ENCODE measurements at regions not wholly inside any gene's neighbourhood (a gene's known extent, or its start where the extent isn't known, plus 50 kb on each side); places are given as distances from the start of the nearest gene placed in this dataset.

- no peak overlapping the region for H4K91ac ChIP-seq (ENCODE audit: insufficient read length, low read depth, low read length)
- H2BK5ac ChIP-seq (ENCODE audit: insufficient read length, low read length) = no peak overlapping the region
- no peak overlapping the region for H3K4me2 ChIP-seq (ENCODE audit: insufficient read depth, insufficient read length, low read length)
- no peak overlapping the region for H4K5ac ChIP-seq (ENCODE audit: insufficient read length, low read depth, low read length)
- Mint-ChIP-seq H3K27ac (no peak overlapping the region; a peak in 1 of 7 replicates), H3K4me1 (no peaks in the 10 kb centered on the region), H3K4me3 (no peak overlapping the region), H3K9me3 (peaks cover 0 to 3% of the 10 kb centered on the region in 2 experiments; a peak in 1 of 5 replicates), H3K36me3 (ENCODE audit: insufficient read depth in 1 of 3, low read depth in 3 of 3) (no peaks in the 10 kb centered on the region), H3K27me3 (ENCODE audit: low read depth) (peaks cover 1% of the 10 kb centered on the region; the same call in 1 of the 2 replicates)
- no peaks in the 10 kb centered on the region for H3K23me2 ChIP-seq (ENCODE audit: insufficient read length, low read depth, low read length, poor library complexity, severe bottlenecking)
- no peak overlapping the region for H2BK12ac ChIP-seq (ENCODE audit: insufficient read length, low read depth, low read length)
- no peak overlapping the region for H2BK120ac ChIP-seq (ENCODE audit: low read depth, low read length, poor library complexity, severe bottlenecking)
- H2AK5ac ChIP-seq (ENCODE audit: insufficient read length, low read length) = no peak overlapping the region
- H4K20me1 ChIP-seq (ENCODE audit: control insufficient read depth, insufficient read depth, insufficient read length) = no peaks in the 10 kb centered on the region
- H4K8ac ChIP-seq (replicated peaks; ENCODE audit: insufficient read length, low read depth, low read length) = no peak overlapping the region
- H3K4me1 ChIP-seq (ENCODE audit: insufficient read depth, low read length) = no peaks in the 10 kb centered on the region
- no peaks in the 10 kb centered on the region for H3K27me3 ChIP-seq (ENCODE audit: insufficient read depth, low read length)
- TF ChIP-seq CTCF (conservative IDR thresholded peaks at IDR 0.05) = no peak
- H3K18ac ChIP-seq (ENCODE audit: insufficient read length, low read depth, low read length) = no peak overlapping the region
- H3K27ac ChIP-seq (ENCODE audit: insufficient read length, low read depth, low read length) = no peak overlapping the region
- no peaks in the 10 kb centered on the region for H3K79me1 ChIP-seq (ENCODE audit: insufficient read depth, low read depth, low read length, poor library complexity, severe bottlenecking)
- H3K9ac ChIP-seq (ENCODE audit: extremely low read depth, insufficient read length, low read length) = no peak overlapping the region
- no peak overlapping the region for H2BK20ac ChIP-seq (ENCODE audit: low read depth, low read length, poor library complexity, severe bottlenecking)
- WGBS (ENCODE audit: extremely low coverage, insufficient read length, low lambda C conversion rate) = no CpG with 5 or more reads among the region's 5 CpGs
- H2AFZ ChIP-seq (ENCODE audit: low read length) = no peak overlapping the region
- H3K79me2 ChIP-seq (ENCODE audit: insufficient read depth, low read length) = no peaks in the 10 kb centered on the region
- H2BK15ac ChIP-seq (ENCODE audit: low read depth, low read length) = no peak overlapping the region
- no peak overlapping the region for H3K14ac ChIP-seq (ENCODE audit: insufficient read depth, low read length)
- no peak overlapping the region for H3K56ac ChIP-seq (ENCODE audit: insufficient read length, low read depth, low read length)
- H3T11ph ChIP-seq (ENCODE audit: low read length) = no peak overlapping the region
- no peaks in the 10 kb centered on the region for H3K9me3 ChIP-seq (ENCODE audit: control insufficient read depth, low read depth, low read length)
- DNase-seq = no peak
- H3K4ac ChIP-seq (ENCODE audit: low read depth, low read length) = no peak overlapping the region
- no peak overlapping the region for H3K23ac ChIP-seq (ENCODE audit: insufficient read length, low read depth, low read length)
Observed at GRCh38 chr10:109698086-109698485, 225.2 kb downstream of the XPNPEP1 start.

All from H9 (cell line).